Nephron (organoid): ENCODE measurements at regions not wholly inside any gene's neighbourhood (a gene's known extent, or its start where the extent isn't known, plus 50 kb on each side); places are given as distances from the start of the nearest gene placed in this dataset.

Experiments used
- H3K27ac Mint-ChIP-seq, 3 experiments: 2 replicates each; pipeline ENCODE4 v1.8.0; 2020; ENCODE audit warnings: mixed read lengths in 3 of 3, mild to moderate bottlenecking in 2 of 3, moderate library complexity in 1 of 3
- H3K27me3 Mint-ChIP-seq: 2 replicates; pipeline ENCODE4 v1.8.0; 2021; ENCODE audit warnings: low read depth, mild to moderate bottlenecking, moderate library complexity, mixed read lengths
- H3K36me3 Mint-ChIP-seq: 2 replicates; pipeline ENCODE4 v1.8.0; 2020; ENCODE audit warnings: low read depth, mixed read lengths
- H3K4me1 Mint-ChIP-seq: 2 replicates; pipeline ENCODE4 v1.8.0; 2020; ENCODE audit warnings: mixed read lengths
- H3K4me3 Mint-ChIP-seq, 3 experiments: 2 replicates each; pipeline ENCODE4 v1.8.0; 2020; ENCODE audit warnings: mild to moderate bottlenecking in 3 of 3, mixed read lengths in 3 of 3, moderate library complexity in 2 of 3
- H3K9me3 Mint-ChIP-seq: 2 replicates; pipeline ENCODE4 v1.8.0; 2020; ENCODE audit warnings: mixed read lengths
- CTCF ChIP-seq, 3 experiments: fragments of 200-600 bp; sonication (generic); IDR thresholded peaks; one replicate each; pipeline ENCODE4 v1.5.0; 2021; ENCODE audit warnings: antibody characterized with exemption in 3 of 3; ENCODE audit not compliant: unreplicated experiment in 3 of 3

DNA sequence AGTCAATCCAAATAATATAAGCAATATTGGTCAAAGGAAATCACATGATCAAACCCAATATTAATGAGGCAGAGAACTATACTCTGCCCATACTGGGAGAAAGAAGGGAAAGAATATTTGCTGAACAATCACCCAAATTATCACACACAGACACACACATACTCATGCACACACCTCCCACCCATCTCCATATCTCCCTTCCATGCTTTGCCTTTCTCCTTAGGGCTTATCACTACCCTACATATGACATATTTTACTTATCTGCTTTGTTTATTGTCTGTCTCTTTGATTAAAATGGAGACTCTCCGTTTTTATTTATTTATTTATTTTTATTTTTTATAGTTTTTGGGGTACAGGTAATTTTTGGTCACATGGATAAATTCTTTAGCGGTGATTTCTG, 112.9 kb upstream of the NHS start:
- no peak for TF ChIP-seq CTCF (IDR thresholded peaks at IDR 0.05; ENCODE audit: unreplicated experiment in 3 of 3)
- Mint-ChIP-seq H3K27me3 (peaks cover 3% of the 10 kb centered on the region), H3K36me3 (peaks cover 3% of the 10 kb centered on the region), H3K9me3 (peaks cover 31% of the 10 kb centered on the region), H3K4me1 (no peaks in the 10 kb centered on the region), H3K27ac (no peak overlapping the region), H3K4me3 (no peak overlapping the region)

GRCh38 chrX:17266136-17266535, 108.9 kb upstream of the NHS start:
- Mint-ChIP-seq H3K4me3 (no peak overlapping the region), H3K9me3 (peaks cover 23% of the 10 kb centered on the region), H3K27ac (peak overlapping the region in 1 of 3 experiments; percentile 8), H3K36me3 (peaks cover 3% of the 10 kb centered on the region), H3K27me3 (peaks cover 12% of the 10 kb centered on the region), H3K4me1 (no peaks in the 10 kb centered on the region)
- TF ChIP-seq CTCF (IDR thresholded peaks at IDR 0.05; ENCODE audit: unreplicated experiment in 3 of 3) = no peak

GRCh38 chrX:17278961-17279360, 96.0 kb upstream of the NHS start:
- TF ChIP-seq CTCF (IDR thresholded peaks at IDR 0.05; ENCODE audit: unreplicated experiment in 3 of 3) = no peak
- Mint-ChIP-seq H3K9me3 (peaks cover 9% of the 10 kb centered on the region), H3K27me3 (peaks cover 4% of the 10 kb centered on the region), H3K4me1 (no peaks in the 10 kb centered on the region), H3K36me3 (no peaks in the 10 kb centered on the region), H3K27ac (no peak overlapping the region), H3K4me3 (no peak overlapping the region)

GRCh38 chrX:17285983-17286382, 89.0 kb upstream of the NHS start:
- H3K27me3 Mint-ChIP-seq = peaks cover 4% of the 10 kb centered on the region
- H3K4me3 Mint-ChIP-seq = no peak overlapping the region
- peaks cover under 1% of the 10 kb centered on the region for H3K9me3 Mint-ChIP-seq
- no peaks in the 10 kb centered on the region for H3K36me3 Mint-ChIP-seq
- peaks cover 1% of the 10 kb centered on the region for H3K4me1 Mint-ChIP-seq
- no peak overlapping the region for H3K27ac Mint-ChIP-seq
- TF ChIP-seq CTCF (IDR thresholded peaks at IDR 0.05; ENCODE audit: unreplicated experiment in 3 of 3) = no peak

DNA sequence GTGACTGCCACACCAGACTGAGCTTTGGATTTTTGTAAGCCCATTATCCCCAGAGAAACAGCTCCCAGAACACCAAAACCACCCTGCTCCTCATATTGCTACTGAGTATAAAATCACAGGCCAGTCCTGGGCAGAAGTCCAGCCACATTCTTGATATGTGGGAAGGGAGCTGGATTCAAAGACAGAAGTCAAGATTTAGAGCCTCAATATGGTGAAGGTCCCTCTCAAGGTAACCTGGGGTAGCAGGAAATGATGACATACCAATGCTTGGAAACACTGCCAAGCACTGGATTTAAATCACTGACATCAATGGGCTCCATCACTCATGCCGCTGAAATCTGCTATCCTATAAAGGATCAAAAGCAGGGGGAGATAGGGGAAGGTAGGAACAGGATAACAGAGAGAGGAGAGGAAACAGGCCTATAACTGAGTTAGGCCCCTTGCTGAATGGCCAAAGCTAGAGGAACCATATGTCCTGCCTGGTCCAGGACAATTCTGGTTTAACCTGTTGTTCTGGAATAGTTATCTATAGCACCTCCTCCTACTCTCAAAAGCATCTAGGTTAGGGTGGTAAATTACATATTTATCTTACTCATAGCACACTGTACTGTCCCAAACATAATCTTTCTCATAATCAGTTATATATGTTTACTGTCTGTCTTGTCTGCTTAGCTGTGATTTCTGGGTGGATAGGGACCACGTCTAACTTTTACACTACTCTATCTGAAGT, 83.7 kb upstream of the NHS start:
- H3K4me3 Mint-ChIP-seq = no peak overlapping the region
- H3K36me3 Mint-ChIP-seq = no peaks in the 10 kb centered on the region
- H3K4me1 Mint-ChIP-seq = peaks cover 23% of the 10 kb centered on the region
- TF ChIP-seq CTCF (IDR thresholded peaks at IDR 0.05; ENCODE audit: unreplicated experiment in 3 of 3) = no peak
- no peaks in the 10 kb centered on the region for H3K27me3 Mint-ChIP-seq
- no peaks in the 10 kb centered on the region for H3K9me3 Mint-ChIP-seq
- peak overlapping the region; percentile 2 to 46 (median 44) for H3K27ac Mint-ChIP-seq

DNA sequence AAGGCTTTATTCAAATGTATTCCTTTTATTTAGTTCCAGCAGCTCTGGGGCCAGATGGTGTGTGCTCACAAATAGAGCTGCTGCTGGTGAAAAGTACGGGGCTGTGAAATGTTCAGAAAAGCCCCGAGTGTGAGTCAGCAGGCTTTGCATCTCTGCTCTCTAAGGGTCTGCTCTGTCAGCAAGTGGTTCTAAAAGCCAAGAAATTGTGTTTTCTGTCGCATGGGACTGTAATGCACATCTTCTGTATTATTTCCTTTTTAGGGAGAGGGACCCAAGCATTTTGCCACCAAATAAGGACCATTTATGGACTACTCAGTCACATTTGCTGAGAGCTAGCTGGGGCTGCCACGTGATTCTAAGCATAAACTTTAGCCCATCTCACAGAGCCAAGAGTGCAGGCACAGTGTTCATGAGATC, 82.9 kb upstream of the NHS start:
- Mint-ChIP-seq H3K27me3 (peaks cover 1% of the 10 kb centered on the region), H3K27ac (peak overlapping the region in 2 of 3 experiments; percentile 18 to 46), H3K4me1 (peaks cover 23% of the 10 kb centered on the region), H3K9me3 (no peaks in the 10 kb centered on the region), H3K36me3 (no peaks in the 10 kb centered on the region), H3K4me3 (no peak overlapping the region)
- no peak for TF ChIP-seq CTCF (IDR thresholded peaks at IDR 0.05; ENCODE audit: unreplicated experiment in 3 of 3)
